HuH-7.5 (cell line): ENCODE measurements at regions not wholly inside any gene's neighbourhood (a gene's known extent, or its start where the extent isn't known, plus 50 kb on each side); places are given as distances from the start of the nearest gene placed in this dataset.

ENCODE experiments used
- DNase-seq: peaks from one replicate; pipeline ENCODE4 v3.0.0; 2011; ENCODE audit warnings: low spot score

DNA sequence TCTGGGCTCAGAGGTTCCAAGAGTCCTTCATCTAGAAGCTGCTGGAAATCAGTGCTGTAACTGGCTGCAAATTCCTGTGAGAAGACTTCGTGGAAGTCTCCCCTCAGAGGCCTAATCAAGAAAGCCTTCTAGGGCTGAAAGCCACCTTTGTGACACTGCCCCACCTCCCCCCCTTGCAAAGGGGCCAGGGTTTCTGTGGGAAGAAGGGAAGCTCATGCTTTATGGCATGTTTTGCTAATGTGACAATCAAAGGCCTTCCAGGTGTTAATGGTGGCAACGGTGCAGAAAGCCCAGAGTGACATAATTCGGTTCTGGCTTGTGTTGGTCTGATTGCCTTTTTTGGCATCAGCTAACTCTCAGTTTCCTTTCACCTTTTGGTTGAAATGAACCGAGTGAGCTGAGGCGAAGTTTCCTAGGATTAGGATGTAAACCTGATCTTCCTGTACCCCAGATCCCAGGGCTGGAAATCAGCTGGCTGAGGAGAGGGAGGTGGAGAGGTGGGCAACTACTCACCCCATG, 126.9 kb upstream of the TRIB2 start:
- DNase-seq = no peak

DNA sequence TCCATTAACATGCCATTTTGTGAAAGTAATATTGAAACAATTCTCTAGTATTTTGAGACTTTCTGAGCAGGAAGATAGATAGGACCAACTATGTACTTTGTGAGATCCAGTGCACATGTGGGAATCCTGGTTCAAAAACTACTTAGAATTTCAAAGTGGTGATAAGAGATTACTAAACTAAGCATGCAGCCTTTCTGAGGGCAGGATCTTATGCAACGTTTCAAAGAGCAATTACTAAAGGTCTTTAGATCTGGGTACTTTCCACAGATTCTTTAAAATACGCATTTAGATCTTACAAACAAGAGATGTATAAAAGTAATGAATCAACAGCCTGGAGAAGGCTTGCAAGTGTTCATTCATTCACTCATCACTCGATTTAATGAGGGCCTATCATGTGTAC, 124.4 kb upstream of the TRIB2 start:
- DNase-seq = no peak

DNA sequence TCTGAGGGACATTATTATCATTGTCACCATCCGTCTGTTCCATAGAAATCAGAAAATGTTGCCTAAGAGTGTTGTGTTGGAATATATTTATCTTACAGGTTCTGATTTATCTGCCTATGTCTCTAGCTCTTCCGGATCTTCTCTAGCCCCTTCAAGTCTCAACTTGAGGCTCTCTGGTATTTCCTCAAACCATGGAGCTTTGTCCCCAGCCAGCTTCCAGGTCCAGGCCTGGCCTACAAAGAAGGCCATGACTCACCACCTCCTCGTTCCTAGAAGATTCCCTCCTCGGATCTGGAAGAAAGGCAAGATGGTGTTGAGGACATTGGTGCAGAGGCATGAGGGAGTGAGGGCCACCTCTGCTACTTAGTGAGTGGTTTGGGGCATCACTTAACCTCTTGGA, 122.1 kb upstream of the TRIB2 start:
- DNase-seq = no peak

DNA sequence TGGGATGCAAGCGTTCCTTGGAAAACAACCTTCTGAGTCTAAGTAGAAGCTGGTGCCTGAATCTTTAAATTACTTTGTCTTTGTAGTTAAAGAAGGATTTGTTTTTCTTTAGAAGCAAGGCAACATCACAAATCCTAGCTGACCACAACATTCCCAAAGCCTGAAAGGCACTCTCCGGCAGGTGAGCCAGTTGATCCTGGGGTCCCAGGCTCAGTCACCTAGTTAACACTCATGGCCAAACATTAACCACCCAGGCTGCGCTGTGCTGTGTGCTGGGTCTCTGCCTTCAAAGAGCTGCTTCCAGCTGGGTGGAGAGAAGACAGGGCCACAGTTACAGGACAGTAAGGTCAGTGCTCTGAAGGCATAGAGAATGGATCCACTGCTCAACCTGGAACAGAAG, 120.0 kb upstream of the TRIB2 start:
- no peak for DNase-seq

DNA sequence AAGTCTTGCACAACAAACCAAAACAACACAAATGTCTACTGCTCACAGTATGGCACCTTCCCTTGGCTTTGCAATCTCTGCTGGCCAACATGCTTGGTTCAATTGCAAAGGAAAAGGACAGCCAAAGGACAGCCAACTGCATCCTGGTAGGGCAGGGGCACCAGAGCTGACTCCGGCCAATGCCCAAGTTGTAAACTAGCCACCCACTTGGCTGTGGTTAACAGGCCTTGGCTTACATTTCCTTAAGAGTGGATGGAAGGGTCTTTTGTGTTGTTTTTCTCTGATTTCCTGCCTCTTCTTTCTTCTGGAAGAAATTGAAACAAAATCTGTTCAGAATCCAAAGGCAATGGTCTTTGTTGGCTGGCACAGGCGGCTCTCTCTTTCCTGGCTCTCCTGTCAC, 119.1 kb upstream of the TRIB2 start:
- DNase-seq = no peak

DNA sequence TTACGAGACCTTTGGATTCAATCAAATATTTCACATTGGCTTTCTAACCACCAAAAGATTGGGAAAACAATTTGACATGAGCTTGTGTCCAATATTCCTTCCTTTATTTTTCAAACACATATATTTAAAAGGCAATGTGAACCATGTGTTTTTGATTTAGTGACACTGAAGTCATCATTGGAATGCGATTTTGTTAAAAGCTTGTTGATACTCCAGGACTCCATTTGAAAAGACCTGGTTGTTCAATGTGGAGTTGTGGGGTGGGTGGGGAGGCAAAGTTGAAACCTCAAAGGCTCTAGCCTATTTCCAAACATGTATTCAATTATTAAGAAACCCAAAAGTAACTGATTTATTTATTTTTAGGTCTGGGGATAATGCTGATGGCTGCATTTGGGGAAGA, 114.1 kb upstream of the TRIB2 start:
- DNase-seq = no peak

DNA sequence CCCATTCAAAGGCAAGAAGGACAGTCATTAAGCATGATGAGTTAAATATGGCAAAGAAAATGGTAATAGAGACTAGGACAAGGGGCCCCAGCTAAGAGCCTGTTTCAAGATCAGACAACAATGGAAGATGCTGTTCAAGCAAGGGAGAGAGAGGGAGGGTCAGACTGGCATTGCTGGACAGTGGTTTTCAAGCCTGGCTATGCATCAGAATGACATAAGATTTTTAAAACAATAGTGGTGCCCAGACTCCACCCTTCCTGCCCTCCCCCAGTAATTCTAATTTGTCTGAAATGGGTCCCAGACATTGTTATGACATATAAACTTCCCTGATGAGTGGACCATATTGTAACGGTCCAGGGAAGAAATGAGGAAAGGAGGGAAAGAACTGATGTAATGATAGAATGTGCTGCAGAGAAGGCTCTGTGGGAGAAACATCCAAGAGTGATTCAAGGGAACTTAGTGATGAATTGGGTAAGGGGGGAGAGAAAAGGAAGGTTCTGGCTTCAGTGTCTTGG, 112.9 kb upstream of the TRIB2 start:
- no peak for DNase-seq

DNA sequence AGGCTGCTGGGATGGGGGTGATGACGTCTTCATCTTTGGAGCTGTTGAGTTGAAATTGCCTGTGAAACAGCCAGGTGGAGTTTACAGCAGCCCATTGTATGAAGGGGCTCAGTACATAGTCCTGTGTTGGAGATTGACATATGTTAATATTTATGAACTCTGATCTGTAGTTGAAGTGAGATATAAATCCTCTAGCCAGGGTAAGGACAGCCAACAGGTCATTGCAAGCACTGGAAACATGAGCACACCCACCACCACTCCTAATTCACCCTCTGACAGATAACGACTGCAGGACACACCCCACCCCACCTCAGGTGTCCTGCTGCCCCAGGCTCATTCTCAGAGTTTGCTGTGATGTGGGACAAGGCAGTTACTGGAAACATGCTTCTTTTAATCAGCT, 112.4 kb upstream of the TRIB2 start:
- no peak for DNase-seq

DNA sequence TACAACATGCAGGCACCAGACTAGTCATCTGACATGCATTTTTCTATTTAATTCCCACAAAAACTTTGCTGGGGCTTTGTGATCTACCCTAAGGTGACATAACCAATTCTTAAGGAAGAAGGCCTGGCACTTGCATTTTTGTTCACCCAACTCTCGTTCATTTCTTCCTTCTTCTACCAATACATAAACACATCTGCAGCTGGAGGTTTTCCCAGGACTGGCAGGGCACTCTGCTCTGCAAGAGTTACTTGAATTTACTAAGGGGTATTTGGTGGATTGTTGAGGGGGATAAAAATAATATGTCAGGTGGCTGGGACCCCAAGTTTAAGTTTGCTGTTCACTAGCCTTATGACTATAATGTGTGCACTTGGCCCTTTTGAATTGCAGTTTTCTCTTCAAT, 111.4 kb upstream of the TRIB2 start:
- no peak for DNase-seq

DNA sequence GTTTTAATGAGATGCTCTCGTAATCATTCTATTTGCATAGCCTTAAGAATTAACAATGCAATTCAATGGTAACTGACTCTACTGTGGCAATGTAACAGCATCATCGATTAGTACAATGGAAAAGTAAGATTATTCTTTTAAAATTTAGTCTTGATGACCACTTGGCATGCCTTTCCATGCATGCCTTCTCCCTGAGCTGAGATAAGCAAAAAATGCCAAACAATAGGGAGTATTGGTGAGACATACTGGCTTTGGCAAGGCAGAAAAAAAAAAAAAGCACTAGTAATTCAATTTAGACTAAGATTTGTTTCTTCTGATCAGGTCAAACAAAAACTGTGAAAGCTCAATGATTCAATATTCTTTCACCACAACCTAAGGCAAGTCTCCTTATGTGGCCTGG, 110.8 kb upstream of the TRIB2 start:
- no peak for DNase-seq

DNA sequence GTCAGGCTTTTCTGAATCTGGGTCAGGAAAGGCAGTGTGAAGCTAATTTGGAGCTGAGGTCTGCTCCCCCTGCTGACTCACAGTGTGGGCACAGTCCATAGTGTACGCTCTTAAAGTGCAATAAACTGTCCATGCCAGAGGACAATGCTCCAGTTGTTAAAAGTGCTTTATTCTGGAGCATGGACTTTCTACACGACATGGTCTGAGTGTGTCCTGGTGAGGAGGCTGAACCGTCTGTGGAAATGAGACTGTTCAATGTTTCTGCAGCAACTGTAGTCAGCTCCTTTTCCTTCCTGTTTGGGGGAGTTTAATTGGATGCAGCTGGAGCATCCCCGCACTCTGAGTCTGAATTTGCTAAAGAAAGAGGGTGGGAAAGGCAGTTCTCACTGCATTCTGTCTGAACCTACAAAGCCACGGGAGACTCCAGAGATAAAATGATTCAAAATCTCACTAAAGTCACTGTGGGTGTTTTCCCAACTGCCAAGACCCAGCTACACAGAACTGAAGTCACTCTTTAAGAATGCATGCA, 110.2 kb upstream of the TRIB2 start:
- DNase-seq = no peak

DNA sequence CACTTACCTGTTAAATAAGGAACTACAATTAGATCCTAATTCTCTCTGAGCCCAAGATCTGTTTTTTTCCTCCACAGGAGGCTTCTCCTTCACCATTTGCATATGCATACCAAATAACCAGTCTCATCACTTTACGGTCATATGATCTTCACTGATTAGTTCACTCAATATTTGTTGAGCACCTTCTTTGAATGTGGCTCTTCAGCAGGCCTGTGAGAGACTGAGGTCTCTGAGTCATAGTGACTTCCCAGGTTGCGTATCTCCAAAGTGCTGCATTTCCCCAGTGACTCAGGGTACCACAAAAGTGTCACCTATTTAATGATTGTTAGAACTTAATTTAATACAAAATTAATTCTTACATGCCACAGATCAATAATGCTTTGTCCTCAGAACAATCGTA, 108.8 kb upstream of the TRIB2 start:
- no peak for DNase-seq

DNA sequence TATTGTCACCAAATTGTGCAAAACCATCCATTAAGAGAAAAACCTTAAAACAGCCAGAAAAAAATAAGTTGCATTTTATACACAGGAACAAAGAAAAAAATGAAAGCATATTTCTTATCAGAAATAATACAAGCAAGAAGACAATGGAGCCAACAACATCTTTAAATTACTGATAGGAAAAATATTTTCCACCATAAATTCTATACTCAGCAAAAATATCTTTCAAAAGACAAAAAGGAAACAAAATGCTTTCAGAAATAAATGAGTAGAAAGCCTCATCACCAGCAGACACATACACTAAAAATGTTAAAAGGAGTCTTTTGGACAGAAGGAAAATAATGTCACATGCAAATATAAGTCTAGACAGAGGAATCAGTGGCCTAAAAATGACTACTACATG, 106.4 kb upstream of the TRIB2 start:
- no peak for DNase-seq

DNA sequence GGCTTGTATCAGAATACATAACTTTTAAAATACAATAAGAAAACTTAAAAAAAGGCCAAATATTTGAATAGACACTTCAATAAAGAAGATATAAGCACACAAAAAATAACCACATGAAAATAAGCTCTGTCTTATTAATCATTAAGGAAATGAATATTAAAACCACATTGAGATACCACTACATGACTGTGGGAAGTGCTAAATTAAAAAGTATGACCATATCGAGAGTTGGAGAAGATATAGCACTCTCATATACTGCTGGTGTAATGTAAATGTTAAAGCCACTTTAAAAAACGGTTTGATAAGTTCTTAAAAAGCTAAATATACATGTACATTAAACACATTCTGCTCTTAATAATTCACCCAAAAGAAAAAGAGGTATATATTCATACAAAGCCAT, 104.6 kb upstream of the TRIB2 start:
- no peak for DNase-seq

DNA sequence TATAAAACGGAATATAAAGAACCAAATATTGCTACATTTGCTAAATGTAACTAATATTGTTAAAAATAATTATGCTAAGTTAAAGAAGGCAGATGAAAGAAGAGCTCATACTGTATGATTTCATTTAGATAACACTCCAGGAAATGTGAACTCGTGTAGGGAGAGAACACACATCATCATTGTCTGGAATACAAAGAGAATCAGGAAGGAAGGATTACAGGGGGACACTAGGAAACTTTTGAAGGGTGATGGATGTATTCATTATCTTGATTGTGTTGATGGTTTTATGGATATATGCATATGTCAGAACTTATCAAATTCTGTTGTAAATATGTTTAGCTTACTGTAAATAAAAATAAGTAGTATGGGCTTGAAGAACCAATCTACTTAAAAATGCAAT, 104.1 kb upstream of the TRIB2 start:
- no peak for DNase-seq

DNA sequence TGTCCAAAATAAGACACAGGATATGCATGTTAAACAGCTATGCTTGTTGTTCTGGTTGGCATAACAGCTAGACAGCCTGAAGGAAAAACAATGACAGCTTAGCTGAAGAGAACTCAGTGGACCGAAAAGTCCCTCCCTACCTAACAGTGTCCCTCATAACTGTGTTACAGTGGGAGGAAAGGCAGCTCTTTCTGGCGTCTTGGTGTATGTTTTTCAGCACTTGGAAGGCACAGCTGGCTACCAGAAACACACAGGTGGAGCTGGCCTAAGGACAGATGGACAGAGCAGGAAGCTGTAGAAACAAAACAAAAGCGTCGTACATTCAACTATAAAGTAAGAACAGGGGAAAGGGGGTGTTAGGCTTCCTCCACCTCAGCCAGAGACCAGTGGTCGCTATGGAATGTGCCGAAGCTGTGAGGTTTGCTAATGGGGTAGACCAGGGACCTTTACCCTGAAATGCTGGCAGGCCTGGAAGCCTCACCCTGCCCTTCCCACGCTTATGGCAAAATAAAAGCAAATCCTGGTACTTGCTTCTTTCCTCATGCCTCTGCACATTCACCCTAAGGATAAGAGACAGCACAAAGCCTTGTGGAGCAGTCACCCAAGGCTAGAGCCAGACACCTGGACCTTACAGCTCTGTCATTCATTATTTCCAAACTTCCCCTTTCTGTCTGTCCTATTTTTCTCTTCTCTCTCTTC, 103.5 kb upstream of the TRIB2 start:
- no peak for DNase-seq

DNA sequence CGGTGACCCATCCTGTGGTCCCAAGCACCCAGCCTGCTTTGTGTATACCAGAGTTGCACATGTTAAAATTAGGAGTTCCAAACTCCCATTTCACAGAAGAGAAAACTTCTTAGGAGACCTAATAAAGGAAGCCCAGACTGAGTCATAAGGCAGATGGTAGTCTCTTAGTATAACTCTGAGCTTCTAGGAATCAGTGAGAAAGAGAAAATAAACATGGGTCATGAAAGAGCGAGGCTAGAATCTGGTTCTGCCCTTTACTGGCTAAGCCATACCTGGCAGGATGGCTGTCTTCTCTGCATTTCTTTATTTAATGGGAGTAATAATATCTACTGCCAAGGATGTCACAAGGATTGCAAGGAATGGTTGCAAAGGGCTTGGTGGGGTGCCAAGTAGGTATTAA, 101.2 kb upstream of the TRIB2 start:
- DNase-seq = no peak

DNA sequence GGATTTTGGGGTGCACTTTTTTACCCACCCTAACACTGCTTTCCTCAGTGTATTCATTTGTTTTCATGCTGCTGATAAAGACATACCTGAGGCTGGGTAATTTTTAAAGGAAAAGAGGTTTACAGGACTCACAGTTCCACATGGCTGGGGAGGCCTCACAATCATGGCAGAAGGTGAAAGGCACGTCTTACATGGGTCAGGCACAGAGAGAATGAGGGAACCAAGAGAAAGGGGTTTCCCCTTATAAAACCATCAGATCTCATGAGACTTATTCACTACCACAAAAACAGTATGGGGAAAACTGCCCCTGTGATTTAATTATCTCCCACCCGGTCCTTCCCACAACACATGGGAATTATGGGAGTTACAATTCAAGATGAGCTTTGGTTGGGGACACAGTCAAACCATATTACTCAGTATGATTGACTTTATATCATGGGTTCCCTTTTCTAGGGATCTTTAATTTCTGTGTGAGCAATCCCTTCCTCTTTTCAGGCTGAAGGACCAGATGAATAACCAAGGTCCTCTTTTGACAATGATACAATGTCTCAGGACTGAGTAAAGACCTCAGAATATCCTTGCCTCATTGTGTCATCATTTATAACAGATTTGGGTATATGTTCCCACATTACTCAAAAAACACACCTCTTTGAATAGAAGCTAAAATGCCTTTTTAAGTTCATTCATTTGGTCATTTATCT, 100.1 kb upstream of the TRIB2 start:
- DNase-seq = no peak

DNA sequence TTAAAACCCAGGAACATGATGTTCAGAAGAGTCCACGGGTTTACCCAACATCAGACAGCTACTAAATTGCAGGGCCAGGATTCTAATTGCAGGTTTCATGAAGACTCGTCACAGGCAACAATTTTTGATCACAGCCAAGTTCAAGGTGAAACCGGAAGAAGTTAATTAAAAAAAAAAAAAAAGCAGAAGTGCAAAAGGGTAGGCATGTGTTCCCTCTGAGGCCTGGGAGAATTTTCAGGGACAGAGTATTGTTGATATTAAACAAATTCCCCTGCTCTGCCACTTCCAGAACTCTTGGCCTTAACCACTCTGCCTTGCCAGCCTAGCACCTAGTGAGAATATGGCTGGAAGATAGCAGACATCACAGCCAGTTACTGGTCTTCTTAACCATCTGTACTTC, 99.4 kb upstream of the TRIB2 start:
- no peak for DNase-seq

DNA sequence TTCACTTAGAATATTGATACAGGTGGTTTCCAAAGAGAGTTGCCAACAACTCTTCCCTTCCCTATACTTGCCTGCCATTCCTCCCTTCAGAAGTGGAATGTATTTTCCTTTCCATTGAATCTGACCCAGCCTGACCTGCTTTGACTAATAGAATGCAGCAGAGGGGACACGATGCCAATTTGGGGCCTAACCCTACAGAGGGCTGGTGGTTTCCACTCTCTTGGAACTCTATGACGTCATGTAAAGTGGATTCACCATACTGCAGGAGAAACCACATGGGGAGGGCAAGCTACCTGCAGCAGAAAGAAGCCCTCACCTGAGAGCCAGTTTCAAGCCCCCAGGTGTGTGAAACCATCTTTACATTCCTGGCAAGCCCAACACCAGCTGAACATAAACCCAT, 98.9 kb upstream of the TRIB2 start:
- DNase-seq = no peak

DNA sequence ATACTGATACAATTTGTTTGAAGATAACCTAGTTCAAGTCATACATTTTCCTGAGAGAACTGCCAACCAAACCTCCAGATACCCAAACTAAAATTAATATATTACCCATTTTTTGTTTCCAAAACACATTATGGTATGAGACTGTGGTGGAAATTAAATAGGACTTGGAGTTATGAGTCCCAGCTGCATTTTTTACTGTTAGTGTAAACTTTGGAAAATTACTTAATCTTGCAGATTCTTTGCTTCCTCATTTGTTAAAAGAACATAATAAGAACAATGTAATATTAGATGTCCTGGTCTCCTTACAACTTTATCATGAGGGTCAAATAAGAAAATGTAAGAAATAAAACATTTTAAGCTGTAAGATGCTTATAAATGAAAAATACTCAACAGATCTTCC, 98.2 kb upstream of the TRIB2 start:
- no peak for DNase-seq

DNA sequence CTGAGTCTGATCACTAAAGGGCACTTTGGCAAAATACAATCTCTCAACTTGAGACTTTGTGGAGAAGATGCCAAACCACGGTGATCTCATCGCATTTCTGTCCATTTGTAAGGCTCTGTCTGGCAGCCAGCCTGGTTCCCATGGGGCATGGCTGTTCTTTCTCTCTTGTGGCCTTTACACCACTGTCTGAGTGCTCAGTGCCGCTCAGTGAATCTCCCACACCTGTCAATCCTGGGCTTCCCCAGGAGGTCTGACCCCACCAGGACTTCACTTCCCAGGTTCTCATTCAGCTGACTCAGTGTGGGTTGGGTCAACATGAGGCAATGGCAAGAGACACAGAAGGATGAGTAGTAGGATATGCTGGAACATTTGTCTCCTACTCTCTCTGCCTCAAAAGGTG, 96.8 kb upstream of the TRIB2 start:
- DNase-seq = no peak

DNA sequence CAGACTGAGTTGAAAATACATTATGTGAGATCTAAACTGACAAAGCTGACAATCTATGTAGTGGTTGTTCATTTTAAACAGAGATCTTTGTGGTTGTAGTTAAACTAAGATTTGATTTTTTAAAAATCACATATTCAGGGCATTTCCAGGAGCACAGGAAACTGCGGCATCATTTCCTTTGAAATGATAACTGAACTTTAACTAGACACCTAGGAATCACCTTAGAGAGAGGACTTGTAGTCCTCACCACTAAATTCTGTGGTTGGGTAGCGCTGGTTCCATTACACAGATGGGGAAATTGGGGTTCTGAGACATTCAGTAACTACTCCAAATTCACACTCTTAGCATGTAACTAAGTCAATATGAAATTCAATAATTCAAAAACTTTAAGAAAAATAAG, 96.0 kb upstream of the TRIB2 start:
- DNase-seq = no peak

DNA sequence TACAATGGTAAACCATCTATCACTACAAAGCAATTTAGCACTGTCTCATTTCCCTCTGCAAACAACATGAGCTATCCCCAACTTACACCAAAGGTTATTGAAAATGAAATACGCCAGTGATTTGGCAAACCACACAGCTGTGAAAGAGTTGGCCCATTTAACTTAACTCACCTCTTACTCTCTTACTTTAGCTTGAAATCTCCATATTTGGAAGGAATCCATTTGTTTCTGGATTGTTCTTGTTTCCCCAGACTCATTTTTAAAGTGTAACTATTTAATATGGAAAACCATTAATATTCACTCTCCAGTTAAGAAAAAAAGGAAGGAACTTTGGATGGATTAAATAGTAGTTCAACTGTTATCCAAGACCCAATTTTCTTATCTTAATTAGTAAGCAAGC, 93.7 kb upstream of the TRIB2 start:
- DNase-seq = no peak
